HL-60 (cell line): ENCODE measurements at regions not wholly inside any gene's neighbourhood (a gene's known extent, or its start where the extent isn't known, plus 50 kb on each side); places are given as distances from the start of the nearest gene placed in this dataset.

Experiments
- POLR2AphosphoS5 ChIP-seq: IDR thresholded peaks from 2 replicates; pipeline ENCODE4 v1.6.1; 2012; ENCODE audit warnings: low read depth
- TF ChIP-seq, protein P1 (sequence below): IDR thresholded peaks from one replicate; pipeline ENCODE4 v1.5.1; 2011; ENCODE audit warnings: low read length, control low read depth, inconsistent platforms; ENCODE audit not compliant: insufficient read depth
- TF ChIP-seq, protein P2 (sequence below): IDR thresholded peaks from 2 replicates; pipeline ENCODE4 v1.6.1; 2012; ENCODE audit warnings: low read depth; ENCODE audit not compliant: insufficient replicate concordance

DNA sequence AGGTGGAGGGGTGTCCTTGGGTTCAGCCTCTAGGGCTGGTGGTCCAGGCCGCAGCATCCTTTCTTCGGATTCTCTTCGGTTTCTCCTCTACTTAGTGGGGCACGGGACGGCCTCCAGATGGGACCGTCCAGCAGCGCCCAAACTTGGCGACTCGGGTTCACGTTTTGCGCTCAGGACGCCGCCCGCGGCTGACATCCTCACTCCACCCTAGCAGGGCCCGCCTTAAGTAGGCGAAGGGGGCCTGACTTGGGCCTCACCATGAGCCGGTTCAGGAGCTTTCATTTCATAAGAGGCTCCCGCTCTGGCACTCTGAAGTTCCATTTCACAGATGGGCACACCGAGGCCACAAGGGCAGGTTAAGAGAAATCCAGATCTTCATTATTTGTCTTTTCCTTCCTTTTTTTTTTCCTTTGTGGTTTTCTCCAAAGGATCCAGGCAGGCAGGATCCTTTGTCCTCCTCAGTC, 141.2 kb downstream of the SEC14L1 start:
- TF ChIP-seq, protein P1, sequence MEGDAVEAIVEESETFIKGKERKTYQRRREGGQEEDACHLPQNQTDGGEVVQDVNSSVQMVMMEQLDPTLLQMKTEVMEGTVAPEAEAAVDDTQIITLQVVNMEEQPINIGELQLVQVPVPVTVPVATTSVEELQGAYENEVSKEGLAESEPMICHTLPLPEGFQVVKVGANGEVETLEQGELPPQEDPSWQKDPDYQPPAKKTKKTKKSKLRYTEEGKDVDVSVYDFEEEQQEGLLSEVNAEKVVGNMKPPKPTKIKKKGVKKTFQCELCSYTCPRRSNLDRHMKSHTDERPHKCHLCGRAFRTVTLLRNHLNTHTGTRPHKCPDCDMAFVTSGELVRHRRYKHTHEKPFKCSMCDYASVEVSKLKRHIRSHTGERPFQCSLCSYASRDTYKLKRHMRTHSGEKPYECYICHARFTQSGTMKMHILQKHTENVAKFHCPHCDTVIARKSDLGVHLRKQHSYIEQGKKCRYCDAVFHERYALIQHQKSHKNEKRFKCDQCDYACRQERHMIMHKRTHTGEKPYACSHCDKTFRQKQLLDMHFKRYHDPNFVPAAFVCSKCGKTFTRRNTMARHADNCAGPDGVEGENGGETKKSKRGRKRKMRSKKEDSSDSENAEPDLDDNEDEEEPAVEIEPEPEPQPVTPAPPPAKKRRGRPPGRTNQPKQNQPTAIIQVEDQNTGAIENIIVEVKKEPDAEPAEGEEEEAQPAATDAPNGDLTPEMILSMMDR = no peak
- TF ChIP-seq POLR2AphosphoS5 = no peak
- TF ChIP-seq, protein P2, sequence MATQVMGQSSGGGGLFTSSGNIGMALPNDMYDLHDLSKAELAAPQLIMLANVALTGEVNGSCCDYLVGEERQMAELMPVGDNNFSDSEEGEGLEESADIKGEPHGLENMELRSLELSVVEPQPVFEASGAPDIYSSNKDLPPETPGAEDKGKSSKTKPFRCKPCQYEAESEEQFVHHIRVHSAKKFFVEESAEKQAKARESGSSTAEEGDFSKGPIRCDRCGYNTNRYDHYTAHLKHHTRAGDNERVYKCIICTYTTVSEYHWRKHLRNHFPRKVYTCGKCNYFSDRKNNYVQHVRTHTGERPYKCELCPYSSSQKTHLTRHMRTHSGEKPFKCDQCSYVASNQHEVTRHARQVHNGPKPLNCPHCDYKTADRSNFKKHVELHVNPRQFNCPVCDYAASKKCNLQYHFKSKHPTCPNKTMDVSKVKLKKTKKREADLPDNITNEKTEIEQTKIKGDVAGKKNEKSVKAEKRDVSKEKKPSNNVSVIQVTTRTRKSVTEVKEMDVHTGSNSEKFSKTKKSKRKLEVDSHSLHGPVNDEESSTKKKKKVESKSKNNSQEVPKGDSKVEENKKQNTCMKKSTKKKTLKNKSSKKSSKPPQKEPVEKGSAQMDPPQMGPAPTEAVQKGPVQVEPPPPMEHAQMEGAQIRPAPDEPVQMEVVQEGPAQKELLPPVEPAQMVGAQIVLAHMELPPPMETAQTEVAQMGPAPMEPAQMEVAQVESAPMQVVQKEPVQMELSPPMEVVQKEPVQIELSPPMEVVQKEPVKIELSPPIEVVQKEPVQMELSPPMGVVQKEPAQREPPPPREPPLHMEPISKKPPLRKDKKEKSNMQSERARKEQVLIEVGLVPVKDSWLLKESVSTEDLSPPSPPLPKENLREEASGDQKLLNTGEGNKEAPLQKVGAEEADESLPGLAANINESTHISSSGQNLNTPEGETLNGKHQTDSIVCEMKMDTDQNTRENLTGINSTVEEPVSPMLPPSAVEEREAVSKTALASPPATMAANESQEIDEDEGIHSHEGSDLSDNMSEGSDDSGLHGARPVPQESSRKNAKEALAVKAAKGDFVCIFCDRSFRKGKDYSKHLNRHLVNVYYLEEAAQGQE = no peak
